Mammary epithelial cell (primary cell): ENCODE measurements at regions not wholly inside any gene's neighbourhood (a gene's known extent, or its start where the extent isn't known, plus 50 kb on each side); places are given as distances from the start of the nearest gene placed in this dataset.

Experiments
- CTCF ChIP-seq, 2 donors: IDR thresholded peaks in 1 of 2; conservative IDR thresholded peaks in 1 of 2; 2 replicates each; pipeline ENCODE4 v1.5.1; 2011 to 2012; ENCODE audit warnings: inconsistent platforms in 2 of 2, low read length in 2 of 2, mild to moderate bottlenecking in 2 of 2, control low read depth in 1 of 2, low read depth in 1 of 2; ENCODE audit not compliant: insufficient read depth in 1 of 2; ENCODE audit errors: extremely low read depth in 1 of 2
- EZH2 ChIP-seq: IDR thresholded peaks from 2 replicates; pipeline ENCODE4 v1.6.1; 2012; ENCODE audit warnings: low read length, inconsistent platforms, borderline replicate concordance

- TF ChIP-seq EZH2 (no peak), CTCF (conservative IDR thresholded peaks at IDR 0.05 in 1 of 2, IDR thresholded peaks at IDR 0.05 in 1 of 2; ENCODE audit: extremely low read depth in 1 of 2, insufficient read depth in 1 of 2, low read depth in 1 of 2, low read length in 2 of 2) (no peak)
These were observed 152.5 kb downstream of the ZNF608 start for GRCh38 chr5:124593952-124594351.
